Thyroid gland (tissue), 4 donors: ENCODE measurements at regions not wholly inside any gene's neighbourhood (a gene's known extent, or its start where the extent isn't known, plus 50 kb on each side); places are given as distances from the start of the nearest gene placed in this dataset.

Experiments used
- POLR2A ChIP-seq, 2 donors: fragments of 450-650 bp; IDR thresholded peaks; one replicate each; pipeline ENCODE4 v1.6.1; 2017; ENCODE audit warnings: antibody characterized with exemption in 2 of 2, mild to moderate bottlenecking in 2 of 2, moderate library complexity in 1 of 2
- TF ChIP-seq, protein P1 (sequence below), 6 experiments: fragments of 200-600 bp in 3 of 6; fragments of 450-650 bp in 3 of 6; sonication (generic) in 3 of 6; IDR thresholded peaks; one replicate each; pipeline ENCODE4 v1.5.1; 2016 to 2019; ENCODE audit warnings: antibody characterized with exemption in 6 of 6, mild to moderate bottlenecking in 2 of 6, inconsistent platforms in 1 of 6, moderate library complexity in 1 of 6

- TF ChIP-seq, protein P1, sequence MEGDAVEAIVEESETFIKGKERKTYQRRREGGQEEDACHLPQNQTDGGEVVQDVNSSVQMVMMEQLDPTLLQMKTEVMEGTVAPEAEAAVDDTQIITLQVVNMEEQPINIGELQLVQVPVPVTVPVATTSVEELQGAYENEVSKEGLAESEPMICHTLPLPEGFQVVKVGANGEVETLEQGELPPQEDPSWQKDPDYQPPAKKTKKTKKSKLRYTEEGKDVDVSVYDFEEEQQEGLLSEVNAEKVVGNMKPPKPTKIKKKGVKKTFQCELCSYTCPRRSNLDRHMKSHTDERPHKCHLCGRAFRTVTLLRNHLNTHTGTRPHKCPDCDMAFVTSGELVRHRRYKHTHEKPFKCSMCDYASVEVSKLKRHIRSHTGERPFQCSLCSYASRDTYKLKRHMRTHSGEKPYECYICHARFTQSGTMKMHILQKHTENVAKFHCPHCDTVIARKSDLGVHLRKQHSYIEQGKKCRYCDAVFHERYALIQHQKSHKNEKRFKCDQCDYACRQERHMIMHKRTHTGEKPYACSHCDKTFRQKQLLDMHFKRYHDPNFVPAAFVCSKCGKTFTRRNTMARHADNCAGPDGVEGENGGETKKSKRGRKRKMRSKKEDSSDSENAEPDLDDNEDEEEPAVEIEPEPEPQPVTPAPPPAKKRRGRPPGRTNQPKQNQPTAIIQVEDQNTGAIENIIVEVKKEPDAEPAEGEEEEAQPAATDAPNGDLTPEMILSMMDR (IDR thresholded peaks at IDR 0.05), result no peak
- no peak for TF ChIP-seq POLR2A (IDR thresholded peaks at IDR 0.05)
These were observed 137.9 kb downstream of the TNFSF18 start for GRCh38 chr1:172912765-172913260.
